Neural cell (in vitro differentiated cells): ENCODE measurements at regions not wholly inside any gene's neighbourhood (a gene's known extent, or its start where the extent isn't known, plus 50 kb on each side); places are given as distances from the start of the nearest gene placed in this dataset.

Experiments used
- H2AFZ ChIP-seq: fragments of 200-600, 300-800 bp; sonication (generic), shearing (Covaris generic); 2 replicates; pipeline ENCODE4 v1.6.0; 2014; ENCODE audit warnings: low read depth, mild to moderate bottlenecking, antibody characterized with exemption, low read length, moderate library complexity
- H3F3A ChIP-seq: fragments of 200-600 bp; shearing (Covaris generic); 2 replicates; pipeline ENCODE4 v1.6.1; 2016; ENCODE audit warnings: mild to moderate bottlenecking, moderate library complexity, mixed read lengths, antibody characterized with exemption, low read length; ENCODE audit not compliant: insufficient read depth, poor library complexity, severe bottlenecking
- H3K27ac ChIP-seq: fragments of 200-600, 300-800 bp; sonication (generic), shearing (Covaris generic); 2 replicates; pipeline ENCODE4 v1.5.1; 2014; ENCODE audit warnings: mild to moderate bottlenecking, low read length, moderate library complexity
- H3K27me3 ChIP-seq: fragments of 300-800, 200-600 bp; sonication (generic), shearing (Covaris generic); 2 replicates; pipeline ENCODE4 v1.6.0; 2014; ENCODE audit warnings: mild to moderate bottlenecking, low read depth, low read length, moderate library complexity; ENCODE audit not compliant: insufficient read depth
- H3K36me3 ChIP-seq: fragments of 300-800, 200-600 bp; sonication (generic), shearing (Covaris generic); 2 replicates; pipeline ENCODE4 v1.5.1; 2014; ENCODE audit warnings: mild to moderate bottlenecking, antibody characterized with exemption, low read length, moderate library complexity; ENCODE audit not compliant: insufficient read depth
- H3K4me2 ChIP-seq: fragments of 300-800, 200-600 bp; sonication (generic), shearing (Covaris generic); 2 replicates; pipeline ENCODE4 v1.6.0; 2014; ENCODE audit warnings: mild to moderate bottlenecking, low read length
- H3K4me3 ChIP-seq: fragments of 300-800, 200-600 bp; sonication (generic), shearing (Covaris generic); 2 replicates; pipeline ENCODE4 v1.5.1; 2014; ENCODE audit warnings: mild to moderate bottlenecking, low read length, moderate library complexity
- H3K79me2 ChIP-seq: fragments of 200-600 bp; shearing (Covaris generic); replicated peaks from 2 replicates; pipeline ENCODE4 v1.6.0; 2014; ENCODE audit warnings: mild to moderate bottlenecking, low read length, moderate library complexity; ENCODE audit not compliant: insufficient read depth
- H3K9ac ChIP-seq: fragments of 300-800, 200-600 bp; sonication (generic), shearing (Covaris generic); 2 replicates; pipeline ENCODE4 v1.6.1; 2016; ENCODE audit warnings: mild to moderate bottlenecking, low read length, mixed read lengths
- H3K9me2 ChIP-seq: fragments of 200-600 bp; shearing (Covaris generic); 2 replicates; pipeline ENCODE4 v1.6.1; 2016; ENCODE audit warnings: mild to moderate bottlenecking, low read length, mixed read lengths; ENCODE audit not compliant: insufficient read depth
- H3K9me3 ChIP-seq: fragments of 200-600, 300-800 bp; sonication (generic), shearing (Covaris generic); 2 replicates; pipeline ENCODE4 v1.6.1; 2016; ENCODE audit warnings: mild to moderate bottlenecking, mixed run types, low read length, moderate library complexity, mixed read lengths
- H4K20me1 ChIP-seq: fragments of 200-600 bp; shearing (Covaris generic); 2 replicates; pipeline ENCODE4 v1.6.1; 2016; ENCODE audit warnings: mild to moderate bottlenecking, mixed run types; ENCODE audit not compliant: insufficient read depth
- CTCF ChIP-seq: fragments of 450-650 bp; IDR thresholded peaks from 2 replicates; pipeline ENCODE4 v1.5.1; 2014; ENCODE audit warnings: antibody characterized with exemption, mild to moderate bottlenecking, moderate library complexity; ENCODE audit not compliant: poor library complexity, severe bottlenecking
- EP300 ChIP-seq: fragments of 450-650 bp; conservative IDR thresholded peaks from 2 replicates; pipeline ENCODE4 v1.6.1; 2014; ENCODE audit warnings: antibody characterized with exemption, mild to moderate bottlenecking, moderate library complexity; ENCODE audit not compliant: poor library complexity, severe bottlenecking
- EZH2 ChIP-seq: fragments of 200-600, 300-800 bp; shearing (Covaris generic), sonication (generic); IDR thresholded peaks from 2 replicates; pipeline ENCODE4 v1.6.1; 2014; ENCODE audit warnings: antibody characterized with exemption, low read length, borderline replicate concordance, mild to moderate bottlenecking; ENCODE audit not compliant: insufficient read depth, poor library complexity, severe bottlenecking
- MXI1 ChIP-seq: fragments of 450-650 bp; conservative IDR thresholded peaks from 2 replicates; pipeline ENCODE4 v1.6.1; 2014; ENCODE audit warnings: antibody characterized with exemption, mild to moderate bottlenecking; ENCODE audit not compliant: poor library complexity, severe bottlenecking
- POLR2AphosphoS5 ChIP-seq: IDR thresholded peaks from 2 replicates; pipeline ENCODE4 v1.6.1; 2012
- RAD21 ChIP-seq: fragments of 450-650 bp; conservative IDR thresholded peaks from 2 replicates; pipeline ENCODE4 v1.6.1; 2014; ENCODE audit warnings: antibody characterized with exemption, mild to moderate bottlenecking, moderate library complexity
- REST ChIP-seq: IDR thresholded peaks from 2 replicates; pipeline ENCODE4 v1.6.1; 2012; ENCODE audit warnings: borderline replicate concordance
- SMC3 ChIP-seq: fragments of 450-650 bp; conservative IDR thresholded peaks from 2 replicates; pipeline ENCODE4 v1.6.1; 2014; ENCODE audit warnings: antibody characterized with exemption, mild to moderate bottlenecking, moderate library complexity; ENCODE audit not compliant: poor library complexity
- TAF1 ChIP-seq: IDR thresholded peaks from 2 replicates; pipeline ENCODE4 v1.6.1; 2012; ENCODE audit warnings: low read depth

- no peaks in the 10 kb centered on the region for H3K9me2 ChIP-seq
- no peak overlapping the region for H3K4me3 ChIP-seq
- H3K9ac ChIP-seq, result no peak overlapping the region
- H3K9me3 ChIP-seq, result no peaks in the 10 kb centered on the region
- no peak overlapping the region for H2AFZ ChIP-seq
- TF ChIP-seq EP300, result no peak
- TF ChIP-seq TAF1, result no peak
- TF ChIP-seq RAD21, result no peak
- TF ChIP-seq CTCF, result no peak
- no peak for TF ChIP-seq REST
- no peak for TF ChIP-seq SMC3
- TF ChIP-seq MXI1, result no peak
- no peak for TF ChIP-seq EZH2
- TF ChIP-seq POLR2AphosphoS5, result no peak
- no peaks in the 10 kb centered on the region for H4K20me1 ChIP-seq
- H3F3A ChIP-seq, result no peaks in the 10 kb centered on the region
- no peaks in the 10 kb centered on the region for H3K27me3 ChIP-seq
- no peaks in the 10 kb centered on the region for H3K79me2 ChIP-seq
- H3K27ac ChIP-seq, result no peak overlapping the region
- H3K4me2 ChIP-seq, result no peak overlapping the region
- no peaks in the 10 kb centered on the region for H3K36me3 ChIP-seq
These were observed 82.0 kb upstream of the PRLR start for GRCh38 chr5:35312267-35312666.

- no peak overlapping the region for H3K9ac ChIP-seq
- H3K27me3 ChIP-seq, result no peaks in the 10 kb centered on the region
- H3F3A ChIP-seq, result no peaks in the 10 kb centered on the region
- H3K27ac ChIP-seq, result no peak overlapping the region
- no peaks in the 10 kb centered on the region for H3K36me3 ChIP-seq
- no peaks in the 10 kb centered on the region for H4K20me1 ChIP-seq
- no peak overlapping the region for H3K4me2 ChIP-seq
- no peaks in the 10 kb centered on the region for H3K9me2 ChIP-seq
- no peak overlapping the region for H2AFZ ChIP-seq
- H3K79me2 ChIP-seq, result no peaks in the 10 kb centered on the region
- H3K9me3 ChIP-seq, result no peaks in the 10 kb centered on the region
- TF ChIP-seq POLR2AphosphoS5, result no peak
- no peak overlapping the region for H3K4me3 ChIP-seq
These were observed 79.3 kb upstream of the PRLR start for GRCh38 chr5:35309365-35310130.
